T-helper 17 cell (primary cell): ENCODE measurements at regions not wholly inside any gene's neighbourhood (a gene's known extent, or its start where the extent isn't known, plus 50 kb on each side); places are given as distances from the start of the nearest gene placed in this dataset.

Experiments
- ATAC-seq: fragments of 150-1000 bp; cut with Tn5 transposase; 2 replicates; pipeline ENCODE4 v1.10.0; 2021; ENCODE audit warnings: mild to moderate bottlenecking, moderate library complexity
- DNase-seq, 3 donors: peaks; one replicate each; pipeline versions ENCODE4 v3.0.0 to v3.0.0-alpha.2; 2020 to 2021
- H3K9me3 ChIP-seq: one replicate; pipeline ENCODE4 v1.7.0; 2013; ENCODE audit warnings: low read length, mild to moderate bottlenecking; ENCODE audit not compliant: control insufficient read depth, poor library complexity, severe bottlenecking
- H3K27ac Mint-ChIP-seq: one replicate; pipeline ENCODE4 v1.8.0; 2022; ENCODE audit warnings: mild to moderate bottlenecking, moderate library complexity, mixed read lengths
- H3K27me3 Mint-ChIP-seq: one replicate; pipeline ENCODE4 v1.8.0; 2022; ENCODE audit warnings: mixed read lengths
- H3K36me3 Mint-ChIP-seq: one replicate; pipeline ENCODE4 v1.8.0; 2022; ENCODE audit warnings: low read depth, mixed read lengths
- H3K4me1 Mint-ChIP-seq: one replicate; pipeline ENCODE4 v1.8.0; 2022; ENCODE audit warnings: mild to moderate bottlenecking, mixed read lengths
- H3K4me3 Mint-ChIP-seq: one replicate; pipeline ENCODE4 v1.8.0; 2022; ENCODE audit warnings: mild to moderate bottlenecking, moderate library complexity, mixed read lengths

GRCh38 chr15:69719527-69720240 lies 267.1 kb downstream of the RPLP1 start:
- DNase-seq (peak in 2 of 3 donors; percentile 39 to 44), ATAC-seq (peak; percentile 92)
- H3K27me3 Mint-ChIP-seq: no peaks in the 10 kb centered on the region
- peaks cover 55% of the 10 kb centered on the region for H3K4me1 Mint-ChIP-seq
- H3K27ac Mint-ChIP-seq: peak overlapping the region; percentile 94
- H3K36me3 Mint-ChIP-seq: no peaks in the 10 kb centered on the region
- no peak overlapping the region for H3K4me3 Mint-ChIP-seq
- H3K9me3 ChIP-seq: no peaks in the 10 kb centered on the region

DNA sequence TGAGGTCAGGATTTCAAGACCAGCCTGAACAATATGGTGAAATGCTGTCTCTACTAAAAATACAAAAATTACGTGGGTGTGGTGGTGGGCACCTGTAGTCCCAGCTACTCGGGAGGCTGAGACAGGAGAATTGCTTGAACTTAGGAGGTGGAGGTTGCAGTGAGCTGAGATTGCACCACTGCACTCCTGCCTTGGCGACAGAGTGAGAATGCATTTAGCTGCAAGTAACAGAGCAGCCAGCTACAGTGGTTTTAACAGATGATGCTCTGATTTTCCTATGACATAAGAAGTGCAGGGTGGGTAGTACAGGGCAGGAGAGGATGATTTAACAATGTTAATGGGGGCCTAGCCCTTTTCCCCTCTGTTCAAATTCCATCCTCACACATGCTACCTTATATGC lies 267.9 kb downstream of the RPLP1 start:
- no peaks in the 10 kb centered on the region for H3K36me3 Mint-ChIP-seq
- H3K27me3 Mint-ChIP-seq: peaks cover 4% of the 10 kb centered on the region
- peak overlapping the region; percentile 94 for H3K4me3 Mint-ChIP-seq
- H3K27ac Mint-ChIP-seq: peak overlapping the region; percentile 94
- ATAC-seq (no peak), DNase-seq (no peak)
- no peaks in the 10 kb centered on the region for H3K9me3 ChIP-seq
- H3K4me1 Mint-ChIP-seq: peaks cover 51% of the 10 kb centered on the region

DNA sequence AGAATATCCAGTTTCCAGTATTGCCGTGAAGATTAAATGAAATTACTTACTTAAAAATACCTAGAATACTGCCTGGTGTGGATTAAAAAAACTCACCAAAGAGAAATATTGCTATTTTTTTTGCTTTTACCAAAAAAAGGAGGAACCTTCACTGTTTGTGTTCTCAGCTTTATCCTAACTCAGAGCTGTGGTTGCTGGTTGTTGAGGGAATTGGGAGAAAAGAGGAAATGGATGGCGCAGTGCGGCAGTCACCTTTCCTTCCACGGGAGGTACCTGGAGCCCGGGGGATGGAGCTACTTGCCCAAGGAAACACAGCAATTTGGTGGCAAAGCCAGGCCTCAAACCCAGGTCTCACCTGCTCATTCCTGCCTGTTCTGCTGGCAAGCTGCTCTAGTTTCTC lies 270.3 kb downstream of the RPLP1 start:
- no peak overlapping the region for H3K4me3 Mint-ChIP-seq

DNA sequence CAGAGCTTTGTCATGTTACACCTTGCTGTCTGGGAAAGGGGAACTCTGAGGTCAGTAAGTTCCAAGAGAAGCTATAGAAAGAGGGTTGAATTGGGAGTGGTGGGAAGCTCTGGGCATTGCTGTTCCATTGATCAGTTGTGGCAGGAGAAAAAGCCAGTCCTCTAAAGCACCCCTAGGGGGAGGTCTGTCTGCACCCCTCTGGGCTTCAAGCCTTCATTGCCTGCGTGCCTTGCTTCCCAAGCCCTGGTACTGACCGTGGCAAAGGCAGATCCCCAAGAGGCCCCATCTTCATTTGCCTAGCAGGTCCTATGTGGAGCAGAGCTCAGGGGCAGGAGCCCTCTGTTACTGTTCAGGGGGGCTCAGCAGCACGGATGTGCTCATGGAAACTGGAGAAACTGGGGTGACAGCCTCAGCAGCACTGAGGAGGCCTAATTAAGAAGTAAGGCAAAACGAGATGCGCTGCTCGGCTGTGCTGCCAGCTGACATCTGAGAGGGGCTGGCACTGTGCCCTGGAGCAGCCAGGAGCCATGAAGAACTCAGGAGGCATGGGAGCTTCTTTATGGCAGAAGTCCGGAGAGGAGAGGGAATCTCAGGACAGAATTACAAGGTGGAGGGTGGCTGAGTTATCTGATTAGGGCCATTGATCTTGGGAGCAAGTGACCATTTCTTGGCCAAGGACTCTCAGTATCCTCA lies 270.9 kb downstream of the RPLP1 start:
- no peaks in the 10 kb centered on the region for H3K36me3 Mint-ChIP-seq
- no peak for DNase-seq
- peaks cover 47% of the 10 kb centered on the region for H3K4me1 Mint-ChIP-seq
- H3K27ac Mint-ChIP-seq: peak overlapping the region; percentile 94
- H3K27me3 Mint-ChIP-seq: peaks cover 9% of the 10 kb centered on the region
- H3K9me3 ChIP-seq: no peaks in the 10 kb centered on the region
- no peak for ATAC-seq
- H3K4me3 Mint-ChIP-seq: no peak overlapping the region

More for the DNA sequence above, 270.3 kb downstream of the RPLP1 start:
- ATAC-seq: no peak
- peaks cover 9% of the 10 kb centered on the region for H3K27me3 Mint-ChIP-seq
- H3K4me1 Mint-ChIP-seq: peaks cover 51% of the 10 kb centered on the region
- no peaks in the 10 kb centered on the region for H3K9me3 ChIP-seq
- no peaks in the 10 kb centered on the region for H3K36me3 Mint-ChIP-seq
- DNase-seq: no peak
- peak overlapping the region; percentile 94 for H3K27ac Mint-ChIP-seq

GRCh38 chr15:69724333-69724732 lies 271.7 kb downstream of the RPLP1 start:
- peaks cover 47% of the 10 kb centered on the region for H3K4me1 Mint-ChIP-seq
- no peaks in the 10 kb centered on the region for H3K9me3 ChIP-seq
- ATAC-seq (no peak), DNase-seq (no peak)
- peaks cover 9% of the 10 kb centered on the region for H3K27me3 Mint-ChIP-seq
- no peaks in the 10 kb centered on the region for H3K36me3 Mint-ChIP-seq
- no peak overlapping the region for H3K4me3 Mint-ChIP-seq
- no peak overlapping the region for H3K27ac Mint-ChIP-seq

- H3K27me3 Mint-ChIP-seq: peaks cover 9% of the 10 kb centered on the region
- no peak overlapping the region for H3K4me3 Mint-ChIP-seq
- H3K9me3 ChIP-seq: no peaks in the 10 kb centered on the region
- ATAC-seq (no peak), DNase-seq (no peak)
- H3K36me3 Mint-ChIP-seq: no peaks in the 10 kb centered on the region
- peak overlapping the region; percentile 16 for H3K27ac Mint-ChIP-seq
- peaks cover 40% of the 10 kb centered on the region for H3K4me1 Mint-ChIP-seq
Measured at GRCh38 chr15:69725275-69725674, 272.7 kb downstream of the RPLP1 start.

DNA sequence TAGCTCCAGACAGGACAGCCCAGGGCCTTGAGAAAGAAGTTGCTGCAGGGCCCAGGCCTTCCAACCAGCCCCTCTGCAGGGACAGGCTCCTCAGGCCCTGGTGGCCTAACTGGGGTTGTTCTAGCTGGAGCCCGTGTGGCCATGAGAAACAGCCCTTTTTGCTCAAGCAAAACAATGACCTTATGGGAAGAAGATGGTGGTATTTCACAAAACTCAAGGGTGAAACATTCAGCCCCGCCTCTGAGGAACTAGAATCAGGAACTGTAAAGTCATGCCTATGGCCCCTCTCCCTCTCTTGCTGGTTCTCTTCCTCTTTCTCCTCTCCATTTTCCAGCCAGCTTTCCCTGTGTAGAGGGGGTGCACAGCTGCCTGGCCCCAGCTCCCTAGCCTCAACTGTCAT lies 273.3 kb downstream of the RPLP1 start:
- Mint-ChIP-seq H3K27me3 (peaks cover 9% of the 10 kb centered on the region), H3K27ac (no peak overlapping the region), H3K4me1 (peaks cover 37% of the 10 kb centered on the region)

GRCh38 chr15:69727121-69727924 lies 274.7 kb downstream of the RPLP1 start:
- no peaks in the 10 kb centered on the region for H3K9me3 ChIP-seq
- Mint-ChIP-seq H3K27ac (no peak overlapping the region), H3K4me3 (no peak overlapping the region), H3K4me1 (peaks cover 24% of the 10 kb centered on the region), H3K27me3 (peaks cover 9% of the 10 kb centered on the region), H3K36me3 (no peaks in the 10 kb centered on the region)
- ATAC-seq: no peak
- DNase-seq: no peak

More for the DNA sequence above, 273.3 kb downstream of the RPLP1 start:
- Mint-ChIP-seq H3K4me3 (no peak overlapping the region), H3K36me3 (no peaks in the 10 kb centered on the region)
- DNase-seq: no peak
- ATAC-seq: no peak
- no peaks in the 10 kb centered on the region for H3K9me3 ChIP-seq

DNA sequence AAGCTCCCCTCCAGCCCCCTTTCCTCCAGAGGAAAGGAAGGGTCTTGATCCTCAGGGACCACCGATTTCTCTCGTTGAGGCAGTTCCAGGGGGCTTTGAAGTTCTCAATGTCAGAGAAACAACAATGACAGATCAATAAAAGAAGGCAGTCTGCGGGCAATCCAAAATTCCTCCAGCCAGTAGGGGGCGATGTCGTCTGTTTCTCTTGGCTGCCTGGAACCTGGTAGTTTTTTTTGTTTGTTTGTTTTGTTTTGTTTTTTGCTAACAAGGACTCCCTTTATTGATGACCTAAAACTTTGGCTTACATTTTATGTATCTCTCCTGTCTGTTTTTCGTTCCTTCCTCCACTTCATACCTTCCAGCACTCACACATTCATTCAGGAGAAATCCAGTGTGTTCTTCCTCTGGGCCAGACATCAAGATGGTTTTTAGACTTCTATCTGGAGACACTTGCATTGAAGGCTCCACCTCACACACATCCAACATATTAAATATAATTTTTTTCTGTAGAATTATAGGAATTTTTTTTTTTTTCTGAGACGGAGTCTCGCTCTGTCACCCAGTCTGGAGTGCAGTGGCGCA lies 276.6 kb downstream of the RPLP1 start:
- ATAC-seq (peak; percentile 54), DNase-seq (peak; percentile 46 to 74 (median 58))
- Mint-ChIP-seq H3K36me3 (no peaks in the 10 kb centered on the region), H3K27ac (peak overlapping the region; percentile 27), H3K4me1 (peaks cover 20% of the 10 kb centered on the region), H3K27me3 (peaks cover 9% of the 10 kb centered on the region), H3K4me3 (no peak overlapping the region)
- H3K9me3 ChIP-seq: no peaks in the 10 kb centered on the region

GRCh38 chr15:69730281-69731080 lies 277.9 kb downstream of the RPLP1 start:
- H3K27me3 Mint-ChIP-seq: peaks cover 6% of the 10 kb centered on the region
- H3K4me3 Mint-ChIP-seq: no peak overlapping the region
- no peaks in the 10 kb centered on the region for H3K9me3 ChIP-seq
- H3K4me1 Mint-ChIP-seq: peaks cover 16% of the 10 kb centered on the region
- no peak overlapping the region for H3K27ac Mint-ChIP-seq
- ATAC-seq (no peak), DNase-seq (no peak)
- H3K36me3 Mint-ChIP-seq: no peaks in the 10 kb centered on the region

- no peaks in the 10 kb centered on the region for H3K9me3 ChIP-seq
- Mint-ChIP-seq H3K27ac (no peak overlapping the region), H3K4me3 (no peak overlapping the region), H3K36me3 (no peaks in the 10 kb centered on the region), H3K4me1 (peaks cover 14% of the 10 kb centered on the region), H3K27me3 (peaks cover 5% of the 10 kb centered on the region)
- ATAC-seq (no peak), DNase-seq (no peak)
Measured at GRCh38 chr15:69731081-69731330, 278.4 kb downstream of the RPLP1 start.

DNA sequence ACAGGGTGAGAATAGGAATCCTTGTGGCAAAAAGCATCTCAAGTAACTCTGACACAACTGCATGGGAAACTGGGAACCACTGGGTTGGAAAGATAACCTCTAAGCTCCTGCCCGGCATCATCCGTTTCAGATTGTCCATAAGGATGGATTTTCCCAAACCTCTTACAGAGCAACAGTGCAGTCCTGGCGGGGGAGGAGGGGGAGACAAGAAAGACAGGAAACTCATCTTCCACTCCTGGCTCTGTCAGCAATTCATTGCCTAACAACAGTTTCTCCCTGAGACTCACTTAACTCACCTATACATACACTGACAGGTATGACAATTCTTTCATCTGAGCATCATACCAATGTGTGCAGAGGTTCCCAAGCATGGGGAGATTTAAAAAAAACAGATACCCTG lies 279.0 kb downstream of the RPLP1 start:
- peaks cover 12% of the 10 kb centered on the region for H3K4me1 Mint-ChIP-seq
- H3K9me3 ChIP-seq: no peaks in the 10 kb centered on the region
- H3K27me3 Mint-ChIP-seq: no peaks in the 10 kb centered on the region
- no peak for DNase-seq
- H3K36me3 Mint-ChIP-seq: no peaks in the 10 kb centered on the region
- H3K27ac Mint-ChIP-seq: peak overlapping the region; percentile 54
- H3K4me3 Mint-ChIP-seq: no peak overlapping the region
- no peak for ATAC-seq
